GM19193 (cell line): ENCODE measurements at regions not wholly inside any gene's neighbourhood (a gene's known extent, or its start where the extent isn't known, plus 50 kb on each side); places are given as distances from the start of the nearest gene placed in this dataset.

Experiments
- POLR2A ChIP-seq: IDR thresholded peaks from 4 replicates; pipeline ENCODE4 v1.6.1; 2011; ENCODE audit not compliant: insufficient read depth, insufficient read length; ENCODE audit errors: extremely low read depth

DNA sequence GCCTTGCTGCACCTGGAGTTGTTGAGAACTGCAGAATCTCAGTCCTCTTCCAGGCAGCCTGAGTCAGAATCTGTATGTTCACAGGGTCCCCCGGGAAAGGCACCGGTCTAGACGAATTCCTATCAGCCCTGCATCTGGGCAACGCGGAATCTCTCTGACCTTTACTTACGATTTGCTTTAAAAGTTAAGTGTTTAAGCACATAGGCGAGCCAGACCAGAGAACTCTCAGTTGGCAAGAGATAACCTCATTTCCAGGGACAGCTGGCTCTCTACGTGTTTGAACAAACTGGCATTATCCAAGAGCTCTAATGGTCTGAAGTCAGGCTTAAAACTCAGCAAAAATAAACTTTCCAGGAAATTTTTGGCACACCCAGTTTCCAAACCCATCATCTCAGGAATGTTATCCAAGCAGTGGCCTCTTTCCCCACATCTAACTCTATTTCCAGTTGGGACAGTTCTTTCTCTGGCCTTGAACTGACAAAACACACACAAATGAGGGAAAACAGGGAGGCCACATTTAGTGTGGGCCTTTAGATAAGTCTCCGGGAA lies 53.4 kb downstream of the HES1 start:
- TF ChIP-seq POLR2A: no peak

DNA sequence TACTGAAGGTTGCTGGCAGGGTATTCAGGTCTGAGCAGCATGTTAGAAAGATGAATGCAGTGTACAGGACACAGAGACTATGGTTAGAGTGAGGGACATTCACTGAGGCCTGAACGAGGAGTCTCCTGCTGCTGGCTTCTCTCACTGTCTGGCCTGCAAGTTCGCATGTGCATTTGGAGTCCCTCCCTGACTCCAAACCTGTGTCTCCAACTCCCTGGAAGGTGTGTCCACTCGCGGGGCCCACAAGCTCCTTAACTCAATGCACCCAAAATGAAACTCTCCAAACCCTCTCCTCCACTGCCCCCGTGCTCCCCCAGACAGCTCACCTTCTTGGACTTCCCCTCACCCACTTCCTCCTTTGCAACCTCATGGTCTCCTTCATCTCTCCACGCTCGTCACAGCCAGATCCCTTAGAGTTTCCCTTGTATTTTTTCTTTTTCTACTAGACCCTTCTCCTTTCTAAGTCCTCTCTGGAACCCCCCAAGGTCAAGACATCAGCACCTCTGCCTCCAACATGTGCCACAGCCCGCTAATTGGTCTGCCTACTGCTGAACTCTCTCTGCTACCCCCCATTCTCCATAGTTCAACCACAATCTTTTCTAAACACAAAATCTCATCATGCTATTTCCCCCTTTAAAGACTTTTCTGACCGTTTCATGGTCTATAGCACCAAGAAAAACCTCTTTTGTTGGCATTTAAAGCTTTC lies 58.3 kb downstream of the HES1 start:
- no peak for TF ChIP-seq POLR2A

DNA sequence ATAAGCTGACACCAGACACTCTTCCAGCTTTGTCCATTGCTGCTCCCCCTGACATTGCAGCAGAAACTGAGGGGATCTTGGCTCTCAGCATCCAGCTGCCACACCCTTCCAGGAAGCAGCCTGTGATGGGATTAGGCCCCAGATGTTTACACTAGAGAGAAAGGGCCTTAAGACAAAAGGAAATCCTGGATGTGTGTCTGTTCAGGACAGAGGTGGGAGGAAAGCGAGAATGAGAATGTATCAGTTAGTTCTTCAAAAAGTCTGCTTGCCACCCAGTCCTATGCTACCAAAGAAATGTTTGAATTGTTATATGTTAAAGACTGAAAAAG lies 58.8 kb downstream of the HES1 start:
- TF ChIP-seq POLR2A: no peak

DNA sequence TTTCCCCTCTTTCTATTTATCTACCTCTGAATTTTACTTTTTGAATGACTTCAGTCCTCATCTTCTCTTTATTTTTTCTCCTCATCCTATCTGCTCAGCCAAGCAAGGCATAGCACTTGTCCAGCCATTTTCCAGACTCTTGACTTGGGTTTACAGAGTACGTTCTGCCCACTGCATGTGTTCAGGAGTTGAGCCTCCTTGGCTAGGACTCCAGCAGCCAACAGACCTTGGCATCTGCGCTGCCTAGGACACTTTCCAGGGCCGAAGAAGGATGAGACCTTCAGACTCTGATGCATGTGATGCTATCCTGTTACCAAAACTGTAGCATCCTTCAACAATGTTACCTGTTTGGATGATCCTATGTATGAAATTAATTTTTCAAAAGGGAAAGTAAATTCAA lies 59.7 kb downstream of the HES1 start:
- TF ChIP-seq POLR2A: no peak

DNA sequence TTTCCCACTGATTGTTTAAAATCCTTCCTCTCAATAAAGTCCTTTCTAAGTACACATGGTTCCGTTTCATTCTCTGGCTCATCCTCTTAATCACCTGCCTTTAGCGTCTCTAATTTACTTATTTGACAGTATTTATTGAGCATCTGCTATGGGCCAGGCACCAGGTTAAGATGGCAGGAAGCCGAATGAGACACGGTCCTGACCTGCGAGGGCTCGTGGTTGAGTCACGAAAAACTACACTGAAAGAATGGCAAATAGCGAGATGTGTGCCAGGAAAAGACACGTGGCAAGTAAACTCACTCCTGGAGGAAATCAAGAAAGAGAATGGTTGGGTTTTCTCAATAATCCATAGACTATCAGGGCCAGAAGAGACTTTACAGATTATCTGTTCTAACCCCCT lies 60.9 kb downstream of the HES1 start:
- no peak for TF ChIP-seq POLR2A

DNA sequence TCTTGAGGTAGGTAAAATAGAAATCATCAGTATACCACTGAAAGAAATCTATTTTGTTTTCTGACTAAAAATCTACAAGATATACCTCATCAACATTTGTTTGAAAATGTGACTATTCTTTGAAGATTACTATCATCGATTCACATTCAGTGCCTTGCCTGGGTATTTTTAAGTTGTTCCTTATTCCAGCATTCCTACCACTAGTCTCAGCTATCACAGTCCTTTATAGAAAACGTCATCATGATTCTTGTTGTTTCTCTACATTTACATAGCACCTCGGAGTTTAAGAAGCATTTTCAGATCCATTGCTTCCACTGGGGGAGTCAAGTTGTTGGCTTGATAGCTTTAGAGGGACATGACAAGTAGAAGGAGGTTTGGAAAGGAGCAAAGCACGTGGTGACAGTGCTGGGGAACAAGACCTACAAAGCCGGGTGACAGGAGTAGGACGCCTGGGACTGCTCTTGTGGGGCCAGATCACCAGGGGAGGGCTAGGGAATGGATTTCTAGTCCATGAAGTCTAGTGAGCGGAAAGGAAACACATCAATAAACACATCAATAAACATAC lies 61.5 kb downstream of the HES1 start:
- no peak for TF ChIP-seq POLR2A

DNA sequence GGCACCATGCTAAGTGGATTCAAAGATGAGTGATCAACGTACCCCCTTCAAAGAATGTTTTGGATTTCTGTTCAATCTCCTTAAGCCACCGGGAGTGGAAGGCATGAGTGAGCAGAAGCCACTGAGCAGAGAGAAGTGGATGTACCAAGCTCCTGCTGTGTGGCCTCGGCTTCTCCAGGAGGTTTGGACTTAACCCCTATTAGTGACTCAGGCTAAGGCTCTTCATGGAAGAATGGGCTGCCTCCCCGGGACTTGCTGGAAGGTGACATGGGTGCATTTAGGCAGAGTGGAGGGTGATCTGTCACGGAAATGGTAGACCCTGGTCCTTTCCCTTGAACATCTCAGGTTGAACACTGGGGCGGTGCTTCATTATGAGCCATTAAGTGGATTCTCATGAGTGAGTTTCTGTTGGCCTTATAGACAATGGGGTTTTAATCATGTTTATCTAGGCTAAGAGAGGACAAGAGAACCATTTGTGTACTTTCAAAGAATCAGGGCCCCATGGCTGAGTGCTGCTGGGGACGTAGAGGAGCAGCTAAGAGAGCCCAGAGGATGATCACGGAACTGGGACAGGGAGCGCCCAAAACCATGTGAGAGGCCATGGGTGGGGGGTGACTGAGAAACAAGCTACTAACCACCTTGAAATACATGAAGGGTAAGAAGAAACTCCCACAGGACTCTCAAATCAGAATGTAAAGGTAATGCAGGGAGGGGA lies 62.2 kb downstream of the HES1 start:
- TF ChIP-seq POLR2A: no peak

DNA sequence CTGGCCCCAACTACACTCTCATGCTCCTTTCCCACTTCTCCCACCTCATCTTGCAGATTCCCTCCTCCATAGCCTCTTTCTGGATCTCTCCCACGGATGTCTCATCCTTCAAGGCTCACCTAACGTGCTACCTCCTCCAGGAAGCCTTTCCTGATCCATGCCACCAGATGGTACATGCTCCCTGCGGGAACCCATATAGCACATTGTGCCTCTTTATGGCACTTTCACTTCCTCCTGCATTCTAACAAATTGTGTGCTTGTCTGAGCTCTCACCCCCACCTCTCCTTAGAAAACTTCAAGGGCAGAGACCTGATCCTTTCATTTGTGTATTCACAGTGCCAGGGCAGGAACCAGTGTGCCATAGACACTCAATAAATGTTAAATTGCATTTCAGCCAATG lies 63.0 kb downstream of the HES1 start:
- TF ChIP-seq POLR2A: no peak

DNA sequence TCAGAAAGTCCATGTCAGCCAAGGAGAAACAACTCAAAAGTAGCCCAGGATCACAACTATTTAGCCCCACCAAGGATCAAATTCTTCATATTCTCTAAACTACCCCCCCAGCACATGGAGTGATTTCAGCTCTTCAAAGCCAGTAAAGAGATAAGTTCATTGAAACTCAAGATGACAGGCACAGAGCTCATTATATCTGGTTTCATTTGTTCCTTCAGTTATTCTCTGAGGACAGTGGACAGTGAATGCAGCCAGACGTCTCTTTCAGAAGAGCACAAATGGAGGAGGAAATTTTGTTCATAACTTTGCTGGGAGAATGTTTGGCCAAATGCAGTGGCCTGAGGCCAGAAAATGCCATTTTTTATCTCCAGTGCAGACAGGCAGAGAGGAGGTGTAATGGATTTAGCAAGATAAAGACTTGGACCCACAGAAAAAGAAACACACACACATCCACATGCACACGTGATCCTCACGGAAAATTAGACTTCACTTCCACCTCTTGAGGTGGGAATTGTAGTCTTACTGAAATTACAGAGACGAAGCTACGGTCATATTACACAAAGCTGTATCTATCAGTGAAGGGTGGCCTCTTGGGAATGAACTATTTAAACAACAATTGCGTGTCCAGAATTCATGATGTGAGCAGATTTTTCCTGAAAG lies 64.6 kb downstream of the HES1 start:
- no peak for TF ChIP-seq POLR2A

DNA sequence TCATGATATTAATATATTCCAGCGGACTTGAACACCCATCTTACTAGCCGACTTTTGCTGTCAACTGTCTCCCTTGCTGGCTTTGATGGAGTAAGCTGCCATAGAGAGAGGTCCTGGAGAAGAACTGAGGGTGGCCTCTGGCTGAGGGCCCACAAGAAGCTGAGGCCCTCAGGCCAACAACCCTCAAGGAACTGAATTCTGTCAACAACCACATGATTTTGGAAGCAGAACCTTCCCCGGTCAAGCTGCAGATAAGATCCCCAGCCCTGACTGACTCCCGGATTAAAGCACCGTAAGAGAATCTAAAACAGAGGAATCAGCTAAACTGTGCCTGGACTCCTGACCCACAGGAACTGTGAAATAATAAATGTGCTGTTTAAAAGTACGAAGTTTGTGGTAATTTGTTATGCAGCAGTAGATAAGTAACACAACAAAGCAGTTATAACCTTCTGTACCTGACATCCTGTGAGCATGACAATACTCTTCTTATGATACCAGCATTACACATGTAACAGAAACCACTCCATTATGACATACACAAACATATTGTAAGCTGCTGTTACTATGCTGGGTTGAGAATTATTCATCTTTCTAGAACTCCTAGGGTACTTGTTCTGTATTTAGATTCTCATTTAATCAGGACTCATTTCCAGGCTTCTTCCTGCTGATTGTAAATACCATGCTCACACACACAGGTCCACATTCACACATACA lies 66.2 kb downstream of the HES1 start:
- no peak for TF ChIP-seq POLR2A

DNA sequence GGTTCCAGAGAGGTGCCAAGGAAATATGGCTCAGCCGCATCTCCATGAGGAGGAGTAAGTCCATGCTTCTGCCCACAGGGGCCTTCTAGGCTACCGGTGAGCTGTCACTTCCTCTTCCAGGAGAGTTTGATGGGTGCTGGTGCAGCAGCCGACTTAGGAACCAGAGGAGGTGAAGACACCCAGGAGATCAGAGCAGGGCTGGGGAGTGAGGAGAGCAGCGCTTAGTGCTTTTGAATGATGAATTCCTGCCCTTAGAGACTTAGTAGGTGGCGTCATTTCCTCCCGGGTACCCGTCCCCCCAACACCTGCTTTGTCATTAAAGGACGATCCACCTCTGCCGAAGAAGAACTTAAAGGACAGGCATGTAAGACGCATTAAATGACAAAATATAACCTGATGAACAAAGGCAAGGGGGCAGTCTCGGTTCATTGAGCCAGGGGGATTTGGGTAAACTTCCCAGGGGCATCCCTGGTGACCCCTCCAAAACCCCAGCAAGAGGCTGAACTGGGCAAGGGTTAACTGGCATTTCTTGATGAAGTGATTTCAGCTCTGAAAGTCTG lies 67.6 kb downstream of the HES1 start:
- TF ChIP-seq POLR2A: no peak

DNA sequence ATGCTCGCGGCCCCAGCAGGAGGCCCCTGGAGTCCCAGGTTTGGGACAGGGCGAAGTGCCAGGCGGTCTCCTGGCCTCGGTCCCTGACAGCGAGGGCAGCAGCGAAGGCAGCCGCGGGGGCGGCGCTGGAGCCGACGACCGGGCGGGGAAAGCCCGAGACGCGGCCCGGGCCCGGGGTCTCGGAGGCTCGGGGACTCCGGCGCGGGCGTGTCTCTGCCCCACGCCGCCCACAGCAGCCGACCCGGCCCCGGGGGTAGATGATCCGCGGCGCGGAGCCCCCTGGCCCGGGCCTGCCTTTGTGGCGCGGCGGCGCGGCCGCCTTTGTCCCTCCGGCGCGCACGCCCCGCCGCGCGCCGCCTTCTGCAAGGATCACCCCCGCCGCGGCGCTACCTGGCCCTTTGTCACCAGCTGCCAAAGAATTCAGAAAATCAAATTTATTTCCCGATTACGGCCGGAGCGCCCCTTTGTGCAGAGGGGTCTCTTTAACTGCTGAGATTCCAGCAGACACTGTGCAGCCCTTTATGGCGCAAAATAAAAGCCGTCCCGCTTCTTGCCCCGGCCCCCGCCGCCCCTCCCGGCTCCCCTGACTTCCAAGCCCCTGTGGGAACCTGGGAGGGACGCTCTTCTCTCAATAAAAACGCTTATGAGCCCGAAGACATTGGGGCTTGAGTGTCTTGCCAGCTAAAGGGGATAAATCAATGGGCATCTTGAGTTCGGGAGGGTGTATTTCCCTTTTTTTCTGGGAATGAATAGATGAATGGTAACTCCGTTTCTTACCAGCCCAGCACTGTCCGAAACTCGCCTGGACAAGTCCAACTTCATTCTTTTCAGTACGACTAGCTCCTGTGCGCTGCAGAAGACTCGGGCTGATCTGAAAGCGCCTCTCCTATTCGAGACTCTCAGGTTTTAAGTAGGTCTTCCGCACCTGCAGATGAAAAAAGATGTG lies 68.4 kb downstream of the HES1 start:
- TF ChIP-seq POLR2A: peak; percentile 39

DNA sequence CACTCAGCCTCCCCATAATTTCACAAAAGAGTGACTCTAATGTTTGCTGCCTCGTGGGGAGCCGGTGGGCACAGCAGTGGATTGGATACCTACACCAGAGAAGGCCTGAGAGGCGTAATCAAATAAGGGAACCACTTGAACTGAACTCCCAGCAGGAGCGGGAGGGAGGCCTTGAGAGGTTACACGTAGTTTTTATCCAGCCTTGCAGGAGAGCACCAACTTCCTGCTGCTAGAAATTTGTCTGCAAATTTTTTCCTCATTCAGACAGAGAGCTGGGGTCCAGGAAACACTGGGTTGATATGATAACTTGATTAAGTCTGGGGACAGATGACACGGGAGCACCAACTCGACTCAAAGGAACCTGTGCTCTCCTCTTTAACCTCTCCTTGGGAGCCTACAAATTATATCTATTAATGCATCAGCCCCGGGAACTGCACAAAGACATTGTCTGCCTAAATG lies 69.8 kb downstream of the HES1 start:
- no peak for TF ChIP-seq POLR2A
